SH-SY5Y (cell line): ENCODE measurements at regions not wholly inside any gene's neighbourhood (a gene's known extent, or its start where the extent isn't known, plus 50 kb on each side); places are given as distances from the start of the nearest gene placed in this dataset.

ENCODE experiments used
- GATA2 ChIP-seq: IDR thresholded peaks from 2 replicates; pipeline ENCODE4 v1.6.1; 2011; ENCODE audit warnings: mild to moderate bottlenecking, low read depth, low read length
- GATA3 ChIP-seq: IDR thresholded peaks from 2 replicates; pipeline ENCODE4 v1.6.1; 2011; ENCODE audit warnings: low read depth, mild to moderate bottlenecking, low read length, moderate library complexity

DNA sequence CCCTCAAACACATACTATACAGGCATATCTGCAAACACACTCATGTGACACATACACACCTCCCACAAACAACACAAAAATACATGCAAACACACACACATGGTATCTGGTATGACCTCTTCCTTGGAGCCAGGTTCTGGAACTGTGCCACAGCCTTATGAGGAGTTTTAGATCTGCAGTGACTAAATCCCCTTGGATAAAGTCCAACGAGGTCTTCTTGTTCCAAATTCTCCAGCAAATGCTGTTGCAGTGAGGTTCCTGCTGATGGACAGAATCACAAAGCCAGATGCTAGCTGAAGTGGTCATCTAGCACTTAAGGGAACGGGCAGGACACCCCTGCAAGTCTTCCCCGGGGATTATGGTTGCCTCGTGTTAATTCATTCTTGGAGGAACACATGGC is 54.5 kb upstream of the DAPL1 start:
- TF ChIP-seq GATA3 = no peak
- no peak for TF ChIP-seq GATA2
